PFSK-1 (cell line): ENCODE measurements at regions not wholly inside any gene's neighbourhood (a gene's known extent, or its start where the extent isn't known, plus 50 kb on each side); places are given as distances from the start of the nearest gene placed in this dataset.

Experiments used
- FOXP2 ChIP-seq: optimal IDR thresholded peaks from 2 replicates; pipeline ENCODE3; 2011; ENCODE audit warnings: borderline replicate concordance, control low read depth, inconsistent platforms; ENCODE audit not compliant: insufficient read depth; ENCODE audit errors: extremely low read length, extremely low read depth
- POLR2AphosphoS5 ChIP-seq: IDR thresholded peaks from 2 replicates; pipeline ENCODE4 v1.6.1; 2012; ENCODE audit warnings: low read depth, mild to moderate bottlenecking, control low read depth, low read length, moderate library complexity
- SIN3A ChIP-seq: IDR thresholded peaks from 2 replicates; pipeline ENCODE4 v1.6.1; 2012; ENCODE audit warnings: mild to moderate bottlenecking, low read length, moderate library complexity, borderline replicate concordance; ENCODE audit not compliant: insufficient read depth
- TAF1 ChIP-seq: IDR thresholded peaks from 2 replicates; pipeline ENCODE4 v1.6.1; 2012; ENCODE audit warnings: low read length, control low read depth, borderline replicate concordance; ENCODE audit not compliant: insufficient read depth
- TF ChIP-seq, protein P1 (sequence below), 2 experiments: IDR thresholded peaks; 2 replicates each; pipeline versions ENCODE4 v1.6.1 to v1.8.0; 2011 to 2012; ENCODE audit warnings: low read depth in 2 of 2, low read length in 2 of 2, control low read depth in 1 of 2, inconsistent platforms in 1 of 2, mild to moderate bottlenecking in 1 of 2, moderate library complexity in 1 of 2; ENCODE audit not compliant: insufficient read depth in 1 of 2

- no peak for TF ChIP-seq FOXP2
- no peak for TF ChIP-seq POLR2AphosphoS5
- TF ChIP-seq, protein P1, sequence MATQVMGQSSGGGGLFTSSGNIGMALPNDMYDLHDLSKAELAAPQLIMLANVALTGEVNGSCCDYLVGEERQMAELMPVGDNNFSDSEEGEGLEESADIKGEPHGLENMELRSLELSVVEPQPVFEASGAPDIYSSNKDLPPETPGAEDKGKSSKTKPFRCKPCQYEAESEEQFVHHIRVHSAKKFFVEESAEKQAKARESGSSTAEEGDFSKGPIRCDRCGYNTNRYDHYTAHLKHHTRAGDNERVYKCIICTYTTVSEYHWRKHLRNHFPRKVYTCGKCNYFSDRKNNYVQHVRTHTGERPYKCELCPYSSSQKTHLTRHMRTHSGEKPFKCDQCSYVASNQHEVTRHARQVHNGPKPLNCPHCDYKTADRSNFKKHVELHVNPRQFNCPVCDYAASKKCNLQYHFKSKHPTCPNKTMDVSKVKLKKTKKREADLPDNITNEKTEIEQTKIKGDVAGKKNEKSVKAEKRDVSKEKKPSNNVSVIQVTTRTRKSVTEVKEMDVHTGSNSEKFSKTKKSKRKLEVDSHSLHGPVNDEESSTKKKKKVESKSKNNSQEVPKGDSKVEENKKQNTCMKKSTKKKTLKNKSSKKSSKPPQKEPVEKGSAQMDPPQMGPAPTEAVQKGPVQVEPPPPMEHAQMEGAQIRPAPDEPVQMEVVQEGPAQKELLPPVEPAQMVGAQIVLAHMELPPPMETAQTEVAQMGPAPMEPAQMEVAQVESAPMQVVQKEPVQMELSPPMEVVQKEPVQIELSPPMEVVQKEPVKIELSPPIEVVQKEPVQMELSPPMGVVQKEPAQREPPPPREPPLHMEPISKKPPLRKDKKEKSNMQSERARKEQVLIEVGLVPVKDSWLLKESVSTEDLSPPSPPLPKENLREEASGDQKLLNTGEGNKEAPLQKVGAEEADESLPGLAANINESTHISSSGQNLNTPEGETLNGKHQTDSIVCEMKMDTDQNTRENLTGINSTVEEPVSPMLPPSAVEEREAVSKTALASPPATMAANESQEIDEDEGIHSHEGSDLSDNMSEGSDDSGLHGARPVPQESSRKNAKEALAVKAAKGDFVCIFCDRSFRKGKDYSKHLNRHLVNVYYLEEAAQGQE (IDR thresholded peaks at IDR 0.05; ENCODE audit: insufficient read depth in 1 of 2, low read depth in 2 of 2, low read length in 2 of 2) = no peak
- no peak for TF ChIP-seq TAF1
- no peak for TF ChIP-seq SIN3A
These were observed 68.7 kb upstream of the CHST15 start for GRCh38 chr10:124162136-124162535.

DNA sequence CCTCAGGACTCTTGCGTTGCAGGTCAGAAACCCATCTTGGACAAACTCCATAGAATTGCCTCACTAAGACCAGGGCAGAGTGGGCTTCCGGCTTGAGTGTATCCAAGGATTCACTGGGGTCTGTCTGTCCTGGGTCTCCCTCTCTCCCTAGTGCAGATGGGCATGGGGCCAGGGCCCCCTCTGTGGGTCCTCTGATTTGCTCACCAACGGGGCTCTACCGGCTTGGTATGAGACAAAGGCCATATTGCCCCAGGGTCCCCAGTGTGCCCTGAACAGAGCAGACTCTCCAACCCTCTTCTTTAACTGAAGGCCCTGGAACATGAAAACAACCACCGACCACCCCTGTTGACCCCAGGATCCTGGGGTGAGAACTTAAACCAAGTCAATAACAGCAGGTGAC, 68.2 kb upstream of the CHST15 start:
- TF ChIP-seq, protein P1 (IDR thresholded peaks at IDR 0.05; ENCODE audit: insufficient read depth in 1 of 2, low read depth in 2 of 2, low read length in 2 of 2) = no peak
- TF ChIP-seq SIN3A (no peak), POLR2AphosphoS5 (no peak), FOXP2 (no peak), TAF1 (no peak)

DNA sequence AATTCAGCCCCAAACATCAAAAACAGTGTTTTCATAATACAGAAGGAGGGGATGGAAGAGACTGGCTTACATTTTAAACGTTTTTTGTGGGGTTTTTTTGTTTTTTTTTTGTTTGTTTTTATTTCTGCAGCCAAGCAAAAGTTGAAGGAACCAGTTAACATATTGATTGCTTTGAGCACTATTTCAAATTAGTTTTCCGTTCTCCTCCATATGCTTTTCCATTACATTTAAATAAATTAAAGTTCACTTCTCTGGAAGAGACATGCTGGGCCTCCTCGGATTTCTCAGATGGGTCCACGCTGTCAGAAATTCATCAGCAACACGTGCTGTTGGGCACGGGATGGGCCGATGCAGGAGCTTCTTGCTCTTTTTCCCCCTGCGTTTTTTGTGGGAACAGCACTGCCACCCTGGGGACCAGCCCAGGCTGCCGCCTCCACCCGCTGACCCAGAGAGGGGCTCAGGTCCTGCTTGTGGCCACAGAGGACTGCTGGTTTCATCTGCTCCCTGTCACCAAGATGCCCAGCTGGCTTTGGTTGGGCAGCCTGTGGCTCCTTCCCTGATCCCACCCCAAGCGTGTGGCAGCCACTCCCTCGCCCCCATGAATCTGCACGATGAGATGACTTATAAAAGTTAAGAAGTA, 67.7 kb upstream of the CHST15 start:
- TF ChIP-seq SIN3A (no peak), POLR2AphosphoS5 (no peak), TAF1 (no peak), FOXP2 (no peak)
- TF ChIP-seq, protein P1 (IDR thresholded peaks at IDR 0.05; ENCODE audit: insufficient read depth in 1 of 2, low read depth in 2 of 2, low read length in 2 of 2) = no peak

- TF ChIP-seq FOXP2 (no peak), POLR2AphosphoS5 (no peak), TAF1 (no peak), SIN3A (no peak)
- TF ChIP-seq, protein P1 (IDR thresholded peaks at IDR 0.05; ENCODE audit: insufficient read depth in 1 of 2, low read depth in 2 of 2, low read length in 2 of 2) = no peak
These were observed 66.8 kb upstream of the CHST15 start for GRCh38 chr10:124160176-124160575.
